ENCODE measurements at regions not wholly inside any gene's neighbourhood (a gene's known extent, or its start where the extent isn't known, plus 50 kb on each side); places are given as distances from the start of the nearest gene placed in this dataset.
A peak's percentile ranks its signal among the peaks of the same experiment; 100 is the strongest.
"Not testable (repeated sequence)": the region's sequence is repeated elsewhere in the genome, so short reads cannot be mapped to it uniquely, and the experiment has no call there.

DNA sequence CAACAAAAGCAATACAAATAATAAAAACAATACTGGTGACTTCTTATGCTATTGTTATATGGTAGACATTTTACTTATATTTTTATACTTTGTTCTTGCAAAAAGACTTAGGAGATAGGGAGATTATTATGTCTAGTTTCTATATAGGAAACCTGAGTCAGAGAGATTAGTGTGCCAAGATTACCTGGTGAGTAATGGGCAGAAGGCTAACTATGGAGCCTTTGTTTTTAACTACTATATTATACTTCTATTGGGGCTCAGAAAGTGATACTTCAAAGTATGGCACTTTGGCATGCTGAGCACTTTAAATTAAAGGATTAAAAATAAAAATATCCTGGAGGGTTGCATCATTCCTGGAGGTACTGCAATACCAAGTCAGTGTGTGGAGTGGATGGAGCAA, 117.5 kb upstream of the CLINT1 start:
- Histone ChIP-seq H3K9me3 (no peaks in the 10 kb centered on the region), H3K4me1 (peaks cover 0 to 15% (median 6%) of the 10 kb centered on the region in 9 donors), H3K27me3 (no peaks in the 10 kb centered on the region), H3K27ac (no peak overlapping the region), H3K36me3 (no peaks in the 10 kb centered on the region), H3K4me3 (no peak overlapping the region)
- TF ChIP-seq, protein P1, sequence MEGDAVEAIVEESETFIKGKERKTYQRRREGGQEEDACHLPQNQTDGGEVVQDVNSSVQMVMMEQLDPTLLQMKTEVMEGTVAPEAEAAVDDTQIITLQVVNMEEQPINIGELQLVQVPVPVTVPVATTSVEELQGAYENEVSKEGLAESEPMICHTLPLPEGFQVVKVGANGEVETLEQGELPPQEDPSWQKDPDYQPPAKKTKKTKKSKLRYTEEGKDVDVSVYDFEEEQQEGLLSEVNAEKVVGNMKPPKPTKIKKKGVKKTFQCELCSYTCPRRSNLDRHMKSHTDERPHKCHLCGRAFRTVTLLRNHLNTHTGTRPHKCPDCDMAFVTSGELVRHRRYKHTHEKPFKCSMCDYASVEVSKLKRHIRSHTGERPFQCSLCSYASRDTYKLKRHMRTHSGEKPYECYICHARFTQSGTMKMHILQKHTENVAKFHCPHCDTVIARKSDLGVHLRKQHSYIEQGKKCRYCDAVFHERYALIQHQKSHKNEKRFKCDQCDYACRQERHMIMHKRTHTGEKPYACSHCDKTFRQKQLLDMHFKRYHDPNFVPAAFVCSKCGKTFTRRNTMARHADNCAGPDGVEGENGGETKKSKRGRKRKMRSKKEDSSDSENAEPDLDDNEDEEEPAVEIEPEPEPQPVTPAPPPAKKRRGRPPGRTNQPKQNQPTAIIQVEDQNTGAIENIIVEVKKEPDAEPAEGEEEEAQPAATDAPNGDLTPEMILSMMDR (IDR thresholded peaks at IDR 0.05) = no peak
- intact Hi-C loops (cut with DNase I) = no loop called here
- ATAC-seq (no peak), DNase-seq (no peak)

DNA sequence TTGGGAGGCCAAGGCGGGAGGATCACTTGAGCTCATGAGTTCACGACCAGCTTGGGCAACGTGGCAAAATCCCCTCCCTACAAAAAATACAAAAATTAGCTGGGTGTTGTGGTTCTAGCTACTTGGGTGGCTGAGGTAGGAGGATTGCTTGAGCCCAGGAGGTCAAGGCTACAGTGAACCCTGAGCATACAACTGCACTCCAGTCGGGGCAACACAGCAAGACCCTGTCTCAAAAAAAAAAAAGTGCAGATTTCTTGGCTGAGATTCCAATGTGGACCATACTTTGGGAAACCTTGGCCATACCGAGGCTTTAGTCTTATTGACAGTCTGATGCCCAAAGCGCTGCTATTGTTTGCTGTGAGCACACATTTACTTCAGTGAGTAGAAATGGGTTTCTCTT, 113.6 kb upstream of the CLINT1 start:
- intact Hi-C loops (cut with DNase I) = no loop called here
- H3K4me3 ChIP-seq = no peak overlapping the region
- ATAC-seq (no peak), DNase-seq (no peak)
- peaks cover 0 to 12% (median 6%) of the 10 kb centered on the region in 9 donors for H3K4me1 ChIP-seq
- TF ChIP-seq, protein P1 (IDR thresholded peaks at IDR 0.05) = no peak
- H3K27ac ChIP-seq = no peak overlapping the region
- no peaks in the 10 kb centered on the region for H3K36me3 ChIP-seq
- no peaks in the 10 kb centered on the region for H3K27me3 ChIP-seq
- no peaks in the 10 kb centered on the region for H3K9me3 ChIP-seq
- 94 to 96% methylated on average over 6 of the region's 6 CpGs for WGBS, 2 donors

DNA sequence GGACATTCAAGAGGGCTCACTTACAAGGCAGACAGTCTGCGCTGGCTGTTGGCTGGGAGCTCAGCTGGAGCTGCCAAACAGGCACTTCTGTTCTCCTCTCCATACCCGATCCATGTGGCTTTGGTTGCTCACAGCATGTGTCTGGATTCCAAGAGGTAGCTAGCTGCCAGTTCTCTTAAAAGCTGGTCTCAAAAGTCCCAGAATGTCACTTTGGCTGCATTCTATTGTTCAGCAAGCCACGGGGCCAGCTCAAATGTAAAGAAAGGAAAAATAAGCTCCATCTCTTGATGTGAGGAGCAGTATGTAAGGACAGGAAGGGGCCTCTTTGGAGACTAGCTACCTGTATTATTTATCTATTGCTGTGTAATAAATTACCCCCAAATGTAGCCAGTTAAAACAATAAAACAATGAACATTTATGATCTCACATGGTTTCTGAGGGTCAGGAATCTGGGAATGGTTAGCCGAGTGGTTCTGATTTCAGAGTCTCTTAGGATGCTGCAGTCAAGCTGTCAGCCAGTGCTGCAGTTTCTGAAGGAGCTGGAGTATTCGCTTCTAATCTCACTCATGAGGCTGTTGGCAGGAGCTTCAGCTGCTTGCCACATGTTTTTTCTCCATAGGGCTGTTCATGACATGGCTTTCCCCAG, 112.7 kb upstream of the CLINT1 start:
- no peak for DNase-seq
- H3K36me3 ChIP-seq = no peaks in the 10 kb centered on the region
- no peaks in the 10 kb centered on the region for H3K27me3 ChIP-seq
- ATAC-seq = peak in 7 of 8 donors; percentile 24 to 83 (median 62)
- H3K27ac ChIP-seq = no peak overlapping the region
- intact Hi-C loops (cut with DNase I) = no loop called here
- H3K9me3 ChIP-seq = no peaks in the 10 kb centered on the region
- H3K4me1 ChIP-seq = peaks cover 0 to 12% (median 6%) of the 10 kb centered on the region in 9 donors
- TF ChIP-seq, protein P1 (IDR thresholded peaks at IDR 0.05) = no peak
- WGBS, 2 donors = 20 to 30% methylated on average over 5 of the region's 5 CpGs
- no peak overlapping the region for H3K4me3 ChIP-seq

DNA sequence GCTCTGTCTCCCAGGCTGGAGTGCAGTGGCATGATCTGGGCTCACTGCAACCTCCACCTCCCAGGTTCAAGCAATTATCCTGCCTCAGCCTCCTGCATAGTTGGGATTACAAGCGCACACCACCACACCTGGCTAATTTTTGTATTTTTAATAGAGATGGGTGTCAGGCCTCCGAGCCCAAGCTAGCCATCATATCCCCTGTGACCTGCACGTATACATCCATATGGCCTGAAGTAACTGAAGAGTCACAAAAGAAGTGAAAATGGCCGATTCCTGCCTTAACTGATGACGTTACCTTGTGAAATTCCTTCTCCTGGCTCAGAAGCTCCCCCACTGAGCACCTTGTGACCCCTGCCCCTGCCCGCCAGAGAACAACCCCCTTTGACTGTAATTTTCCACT, 109.6 kb upstream of the CLINT1 start:
- H3K27me3 ChIP-seq; H3K27ac ChIP-seq; H3K4me3 ChIP-seq; H3K9me3 ChIP-seq; intact Hi-C loops (cut with DNase I); H3K36me3 ChIP-seq; DNase-seq; ATAC-seq: not testable (repeated sequence)
- H3K4me1 ChIP-seq = peaks cover 0 to 12% (median 6%) of the 10 kb centered on the region in 9 donors
- 79 to 93% methylated on average over 5 to 6 of the region's 6 CpGs for WGBS, 2 donors

DNA sequence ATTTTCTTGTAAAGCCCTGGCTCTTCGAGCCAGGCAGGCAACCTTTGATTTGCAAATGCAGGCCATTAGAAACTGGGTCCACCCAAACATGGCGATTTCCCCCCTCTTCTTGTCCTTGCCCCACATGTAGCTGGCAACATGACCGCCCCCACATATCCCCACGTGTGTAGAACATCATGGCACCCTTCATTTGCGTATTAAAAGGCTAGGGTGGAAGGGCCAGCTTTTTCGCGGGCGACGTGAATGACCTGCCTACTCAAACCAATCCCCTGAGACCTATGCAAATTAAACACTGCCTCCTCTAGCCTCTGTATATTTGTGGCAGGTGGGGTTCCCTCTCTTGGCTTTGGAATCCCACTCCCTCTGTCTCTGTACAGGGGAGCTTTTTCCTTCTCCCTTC, 107.0 kb upstream of the CLINT1 start:
- no peak overlapping the region for H3K27ac ChIP-seq
- no peaks in the 10 kb centered on the region for H3K4me1 ChIP-seq
- no peak overlapping the region for H3K4me3 ChIP-seq
- DNase-seq = no peak
- TF ChIP-seq, protein P1 (IDR thresholded peaks at IDR 0.05) = no peak
- no peaks in the 10 kb centered on the region for H3K36me3 ChIP-seq
- intact Hi-C loops (cut with DNase I) = no loop called here
- no peak for ATAC-seq
- H3K27me3 ChIP-seq = no peaks in the 10 kb centered on the region
- no peaks in the 10 kb centered on the region for H3K9me3 ChIP-seq
- 83 to 84% methylated on average over 9 of the region's 9 CpGs for WGBS, 2 donors
